Fibroblast of mammary gland (primary cell): ENCODE measurements at regions not wholly inside any gene's neighbourhood (a gene's known extent, or its start where the extent isn't known, plus 50 kb on each side); places are given as distances from the start of the nearest gene placed in this dataset.
"Not testable (repeated sequence)": the region's sequence is repeated elsewhere in the genome, so short reads cannot be mapped to it uniquely, and the experiment has no call there.

Experiments
- DNase-seq: peaks from one replicate; pipeline ENCODE4 v3.0.0-alpha.2; 2010; ENCODE audit warnings: low read depth
- H3K4me3 ChIP-seq: 2 replicates; pipeline ENCODE4 v1.5.1; 2011; ENCODE audit warnings: low read depth, mild to moderate bottlenecking, low read length, moderate library complexity; ENCODE audit not compliant: control insufficient read depth
- TF ChIP-seq, protein P1 (sequence below): conservative IDR thresholded peaks from 2 replicates; pipeline ENCODE4 v1.5.1; 2011; ENCODE audit warnings: low read depth, low read length, inconsistent platforms; ENCODE audit not compliant: control insufficient read depth, insufficient read depth

DNA sequence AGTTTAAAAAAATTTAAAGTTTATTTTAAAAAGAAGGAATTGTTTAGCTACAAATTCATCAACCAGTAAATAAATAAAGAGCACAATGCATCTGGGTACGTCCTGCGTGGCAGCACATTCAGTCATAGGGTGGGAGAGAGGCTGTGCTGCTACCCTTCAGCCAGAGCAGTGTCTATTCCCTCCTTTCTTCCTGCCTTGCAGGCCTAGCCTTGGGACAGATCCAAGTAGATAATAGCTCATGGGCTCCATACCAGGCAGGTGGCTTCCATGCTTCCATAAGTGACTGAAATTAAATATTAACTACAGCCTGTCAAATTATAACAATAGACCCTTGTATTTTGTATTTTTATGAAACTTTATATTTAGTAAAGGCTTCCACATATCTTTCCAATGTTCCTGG, 408.3 kb upstream of the RGMB start:
- DNase-seq, result no peak
- TF ChIP-seq, protein P1, sequence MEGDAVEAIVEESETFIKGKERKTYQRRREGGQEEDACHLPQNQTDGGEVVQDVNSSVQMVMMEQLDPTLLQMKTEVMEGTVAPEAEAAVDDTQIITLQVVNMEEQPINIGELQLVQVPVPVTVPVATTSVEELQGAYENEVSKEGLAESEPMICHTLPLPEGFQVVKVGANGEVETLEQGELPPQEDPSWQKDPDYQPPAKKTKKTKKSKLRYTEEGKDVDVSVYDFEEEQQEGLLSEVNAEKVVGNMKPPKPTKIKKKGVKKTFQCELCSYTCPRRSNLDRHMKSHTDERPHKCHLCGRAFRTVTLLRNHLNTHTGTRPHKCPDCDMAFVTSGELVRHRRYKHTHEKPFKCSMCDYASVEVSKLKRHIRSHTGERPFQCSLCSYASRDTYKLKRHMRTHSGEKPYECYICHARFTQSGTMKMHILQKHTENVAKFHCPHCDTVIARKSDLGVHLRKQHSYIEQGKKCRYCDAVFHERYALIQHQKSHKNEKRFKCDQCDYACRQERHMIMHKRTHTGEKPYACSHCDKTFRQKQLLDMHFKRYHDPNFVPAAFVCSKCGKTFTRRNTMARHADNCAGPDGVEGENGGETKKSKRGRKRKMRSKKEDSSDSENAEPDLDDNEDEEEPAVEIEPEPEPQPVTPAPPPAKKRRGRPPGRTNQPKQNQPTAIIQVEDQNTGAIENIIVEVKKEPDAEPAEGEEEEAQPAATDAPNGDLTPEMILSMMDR, result no peak

DNA sequence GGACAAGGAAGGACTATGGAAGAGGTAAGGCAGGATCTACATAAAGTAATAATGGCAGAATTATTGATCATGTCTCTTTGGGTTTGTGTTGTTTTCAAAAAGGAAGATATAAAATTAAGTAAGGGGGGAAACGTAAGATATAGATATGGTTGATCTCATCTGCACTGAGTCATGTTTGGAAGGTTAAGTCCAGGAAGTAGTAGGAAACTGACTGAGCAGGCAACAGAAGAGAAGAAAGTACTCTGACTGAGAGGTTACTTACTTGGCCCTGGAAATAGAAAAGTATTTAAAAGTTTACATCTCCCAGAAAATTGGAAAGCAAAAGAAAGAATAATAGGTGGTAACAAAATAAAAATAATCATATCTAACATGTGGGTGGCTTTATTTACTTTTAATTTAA, 405.3 kb upstream of the RGMB start:
- H3K4me3 ChIP-seq, result no peak overlapping the region
- peak; percentile 25 for DNase-seq
- TF ChIP-seq, protein P1, result no peak

More for the DNA sequence above, 408.3 kb upstream of the RGMB start:
- no peak overlapping the region for H3K4me3 ChIP-seq

DNA sequence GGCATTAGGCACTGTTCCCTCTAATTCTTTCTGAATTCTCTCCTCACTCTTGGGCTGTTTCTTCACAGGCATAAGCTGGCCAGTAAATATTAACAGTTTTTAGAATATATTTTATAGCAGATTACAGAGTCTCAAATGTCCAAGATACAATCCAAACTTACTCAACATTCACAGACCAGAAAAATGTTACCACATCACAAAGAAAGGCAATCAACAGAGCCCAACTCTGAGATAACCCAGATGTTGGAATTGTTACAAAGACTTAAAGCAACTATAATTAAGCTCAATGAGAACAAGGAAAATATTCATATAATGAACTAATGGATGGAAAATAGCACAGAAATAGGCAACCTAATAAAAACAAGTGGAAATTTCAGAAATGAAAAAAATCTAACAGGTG, 401.1 kb upstream of the RGMB start:
- no peak overlapping the region for H3K4me3 ChIP-seq
- TF ChIP-seq, protein P1, result no peak
- DNase-seq, result no peak

DNA sequence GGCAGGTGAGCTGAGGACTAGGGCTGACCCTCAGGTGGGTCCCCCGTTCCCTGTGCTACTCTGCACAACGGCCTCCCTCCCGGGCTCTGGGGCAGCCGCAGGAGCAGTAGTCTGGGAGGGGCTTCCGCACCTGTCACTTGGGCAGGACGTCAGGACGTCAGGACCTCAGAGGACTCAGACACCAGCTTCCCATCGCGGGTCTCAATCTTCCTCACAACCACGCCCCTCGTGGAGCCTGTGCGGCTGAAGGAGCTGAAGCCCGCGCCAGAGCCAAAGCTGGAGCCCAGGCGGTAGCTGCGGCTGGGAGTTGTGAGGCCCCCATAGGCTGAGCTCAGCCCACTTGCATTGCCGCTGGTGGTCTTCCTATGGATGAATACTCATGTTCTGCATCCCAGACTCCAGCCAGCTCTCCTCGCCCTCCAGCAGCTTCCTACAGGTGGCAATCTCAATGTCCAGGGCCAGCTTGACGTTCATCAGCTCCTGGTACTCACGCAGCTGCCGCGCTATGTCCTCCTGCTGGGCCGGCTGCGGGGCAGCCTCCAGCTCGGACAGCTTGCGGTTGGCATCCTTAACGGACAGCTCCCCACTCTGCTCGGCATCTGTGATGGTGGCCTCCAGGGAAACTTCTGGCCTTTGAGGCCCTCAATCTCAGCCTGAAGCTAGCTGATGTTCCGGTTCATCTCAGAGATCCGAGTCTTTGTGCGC, 381.4 kb upstream of the RGMB start:
- no peak overlapping the region for H3K4me3 ChIP-seq
- no peak for DNase-seq
- TF ChIP-seq, protein P1, result no peak

DNA sequence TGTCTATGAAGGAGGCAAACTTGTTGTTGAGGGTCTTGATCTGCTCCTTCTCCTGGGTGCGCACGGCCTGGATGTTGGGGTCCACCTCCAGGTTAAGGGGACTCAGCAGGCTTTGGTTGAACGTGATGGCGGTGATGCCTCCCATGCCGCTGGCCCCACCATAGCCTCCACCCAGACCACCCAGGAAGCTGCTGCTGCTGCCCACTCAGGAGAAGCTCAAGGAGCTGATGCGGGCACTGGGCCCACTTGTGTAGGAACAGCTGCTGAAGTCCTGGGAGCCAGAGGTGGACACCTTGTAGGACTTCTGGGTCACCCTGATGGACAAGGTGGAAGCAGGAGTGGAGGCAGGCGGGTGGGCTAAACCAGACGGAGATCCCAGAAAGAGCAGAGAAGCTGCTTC, 380.3 kb upstream of the RGMB start:
- not testable (repeated sequence) for DNase-seq, H3K4me3 ChIP-seq

DNA sequence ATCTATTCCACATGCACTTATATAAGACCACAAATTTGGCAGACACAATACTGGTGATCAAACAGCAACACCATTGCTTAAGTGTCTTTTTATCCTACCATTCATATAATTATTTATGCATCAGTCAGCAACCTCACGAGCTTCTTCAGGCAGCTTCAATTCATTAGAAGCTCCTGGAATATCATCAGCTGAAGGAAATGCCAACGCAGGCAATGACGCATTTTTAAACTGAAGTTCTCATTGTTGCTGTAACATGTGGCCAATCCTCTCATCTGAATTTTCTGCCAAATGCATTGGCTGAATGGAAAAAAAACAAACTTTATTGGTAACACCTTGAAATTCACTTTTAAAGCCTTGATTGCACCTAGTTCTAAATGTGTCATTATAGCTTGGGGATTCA, 376.4 kb upstream of the RGMB start:
- DNase-seq, result peak; percentile 94
- TF ChIP-seq, protein P1, result no peak
- no peak overlapping the region for H3K4me3 ChIP-seq

DNA sequence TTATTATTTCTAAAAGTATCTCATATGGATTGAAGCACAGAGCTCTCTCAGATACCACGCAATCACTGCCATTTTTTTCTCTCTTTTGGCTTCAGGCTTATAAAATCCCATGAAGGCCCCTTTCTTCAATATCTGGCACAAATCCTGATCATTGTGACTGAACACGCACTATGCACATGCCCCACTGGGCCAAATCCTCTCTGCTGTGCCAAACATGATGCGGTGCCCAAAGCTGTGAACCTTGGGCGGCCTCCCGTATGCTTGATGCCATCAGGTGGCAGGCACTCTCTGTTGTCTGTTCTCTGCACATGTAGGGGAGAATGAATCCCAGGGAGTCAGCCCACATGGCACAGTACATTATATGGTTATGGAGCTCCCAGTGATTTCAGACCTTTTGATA, 375.0 kb upstream of the RGMB start:
- no peak for DNase-seq
- H3K4me3 ChIP-seq, result no peak overlapping the region
- TF ChIP-seq, protein P1, result no peak
